K562 (cell line): ENCODE measurements at regions not wholly inside any gene's neighbourhood (a gene's known extent, or its start where the extent isn't known, plus 50 kb on each side); places are given as distances from the start of the nearest gene placed in this dataset.

Experiments used
- ATAC-seq: fragments of 200-7000 bp; cut with Tn5 transposase; 3 replicates; pipeline ENCODE4 v1.9.1; 2020; ENCODE audit warnings: moderate library complexity
- BruUV-seq: library from RNA; stranded (reverse); fragments of 400-500 nt; replicated peaks from 2 replicates; lab custom pipeline; 2021; lab: Mats Ljungman, UMichigan
- CTCF ChIA-PET: fragments of 300-600 bp; formaldehyde crosslinking; extraction: SDS; loops from one replicate; lab custom pipeline; 2021; ENCODE audit warnings: low intra/inter-chr PET ratio; lab: Yijun Ruan, JAX
- POLR2A ChIA-PET: fragments of 300-600, 350-650 bp; sonication (Branson Sonifier 250); formaldehyde crosslinking; extraction: SDS; loops from one replicate; lab custom pipeline; 2021; ENCODE audit warnings: antibody characterized with exemption, inconsistent platforms; lab: Yijun Ruan, JAX
- DNase-seq, 4 experiments: peaks; one replicate each; pipeline versions ENCODE4 v3.0.0 to v3.0.0-alpha.2; 2011 to 2018; ENCODE audit warnings: low spot score in 3 of 4, mixed read lengths in 3 of 4; ENCODE audit errors: extremely low read depth in 1 of 4
- FAIRE-seq: peaks from 2 replicates; lab custom pipeline; 2011; peaks lifted over from hg19 to GRCh38; lab: Jason Lieb, UNC
- H2AFZ ChIP-seq: 2 replicates; pipeline ENCODE4 v1.6.0; 2011; ENCODE audit warnings: low read depth, low read length, control low read depth, inconsistent platforms
- H3K27ac ChIP-seq: fragments of 200-600 bp; 3 replicates; pipeline ENCODE4 v1.8.0; 2011; ENCODE audit warnings: low read depth, mild to moderate bottlenecking, control low read depth, inconsistent platforms, low read length, moderate library complexity, mixed read lengths; ENCODE audit errors: extremely low read depth
- H3K27me3 ChIP-seq, 2 experiments: fragments of 300-600 bp in 1 of 2; 2 replicates in 1 of 2; 3 replicates in 1 of 2; pipeline versions ENCODE4 v1.6.0 to v1.8.0; 2011; ENCODE audit warnings: inconsistent platforms in 2 of 2, low read length in 2 of 2, mild to moderate bottlenecking in 1 of 2, mixed read lengths in 1 of 2, moderate library complexity in 1 of 2; ENCODE audit not compliant: control insufficient read depth in 2 of 2, insufficient read depth in 2 of 2
- H3K36me3 ChIP-seq: fragments of 300-600 bp; 3 replicates; pipeline ENCODE4 v1.8.0; 2011; ENCODE audit warnings: mild to moderate bottlenecking, low read length, inconsistent platforms; ENCODE audit not compliant: control insufficient read depth, insufficient read depth
- H3K4me1 ChIP-seq, 2 experiments: fragments of 200-600 bp in 1 of 2; replicated peaks in 1 of 2; 2 replicates in 1 of 2; 3 replicates in 1 of 2; pipeline versions ENCODE4 v1.5.1 to v1.8.0; 2011; ENCODE audit warnings: inconsistent platforms in 2 of 2, low read length in 2 of 2, mild to moderate bottlenecking in 1 of 2, mixed read lengths in 1 of 2, moderate library complexity in 1 of 2; ENCODE audit not compliant: control insufficient read depth in 2 of 2, insufficient read depth in 2 of 2
- H3K4me2 ChIP-seq: 2 replicates; pipeline ENCODE4 v1.6.1; 2011; ENCODE audit warnings: low read length, control low read depth, inconsistent platforms, mixed read lengths; ENCODE audit not compliant: insufficient read depth
- H3K4me3 ChIP-seq: fragments of 200-600 bp; sonication (generic), shearing (Covaris generic); 2 replicates; pipeline ENCODE4 v1.5.1; 2016; ENCODE audit warnings: control low read depth, inconsistent platforms
- H3K79me2 ChIP-seq: fragments of 200-600 bp; 3 replicates; pipeline ENCODE4 v1.8.0; 2011; ENCODE audit warnings: low read length, inconsistent platforms; ENCODE audit not compliant: control insufficient read depth, insufficient read depth
- H3K9ac ChIP-seq, 2 experiments: 2 replicates each; pipeline versions ENCODE4 v1.6.0 to v1.6.1; 2011; ENCODE audit warnings: low read depth in 2 of 2, low read length in 2 of 2, control low read depth in 1 of 2, inconsistent platforms in 1 of 2, mild to moderate bottlenecking in 1 of 2, mixed read lengths in 1 of 2; ENCODE audit not compliant: insufficient read depth in 1 of 2
- H3K9me1 ChIP-seq: one replicate; pipeline ENCODE4 v1.6.0; 2011; ENCODE audit warnings: inconsistent platforms, mild to moderate bottlenecking, low read length, moderate library complexity; ENCODE audit not compliant: control insufficient read depth, insufficient read depth
- H3K9me3 ChIP-seq: replicated peaks from 2 replicates; pipeline ENCODE4 v1.5.1; 2011; ENCODE audit warnings: low read depth, low read length, inconsistent platforms; ENCODE audit not compliant: control insufficient read depth, insufficient read depth
- H4K20me1 ChIP-seq: replicated peaks from 2 replicates; pipeline ENCODE4 v1.6.1; 2011; ENCODE audit warnings: low read length, inconsistent platforms, mixed read lengths; ENCODE audit not compliant: control insufficient read depth, insufficient read depth
- RFX1 ChIP-seq: fragments of 450-650 bp; IDR thresholded peaks from 2 replicates; pipeline ENCODE4 v1.6.1; 2016; ENCODE audit warnings: mild to moderate bottlenecking, moderate library complexity
- SMARCE1 ChIP-seq: fragments of 450-650 bp; IDR thresholded peaks from 2 replicates; pipeline ENCODE4 v1.7.1; 2016; ENCODE audit warnings: mild to moderate bottlenecking
- TSC22D4 ChIP-seq: fragments of 450-650 bp; IDR thresholded peaks from 2 replicates; pipeline ENCODE4 v1.6.1; 2016; ENCODE audit warnings: missing genetic modification characterization, missing biosample characterization, control low read depth
- ZNF174 ChIP-seq: fragments of 250-450 bp; sonication (Bioruptor Pico); IDR thresholded peaks from 2 replicates; pipeline ENCODE4 v1.4.0; 2020; ENCODE audit warnings: mild to moderate bottlenecking
- ZNF224 ChIP-seq: sonication (generic); formaldehyde crosslinking; IDR thresholded peaks from 2 replicates; pipeline ENCODE4 v1.8.0; 2022; ENCODE audit warnings: mild to moderate bottlenecking, missing genetic modification reagents
- ZNF436 ChIP-seq: fragments of 250-450, 450-650 bp; sonication (Bioruptor Pico); formaldehyde crosslinking; IDR thresholded peaks from 2 replicates; pipeline ENCODE4 v1.7.0; 2020; ENCODE audit warnings: mild to moderate bottlenecking
- WGBS: fragments of 100-300 bp; shearing (Covaris generic); methylation state at CpG from one replicate; pipeline ENCODE4 v1.1.6; 2016; ENCODE audit warnings: low coverage, mixed read lengths; ENCODE audit not compliant: insufficient coverage; ENCODE audit errors: missing lambda C conversion rate; 5-methylcytosine and 5-hydroxymethylcytosine counted together
- in situ Hi-C: fragments of 300-500 bp; cut with MboI; formaldehyde crosslinking; loops from 4 replicates; pipeline ENCODE4 v1.15.0; 2018; ENCODE audit warnings: inconsistent platforms, mixed read lengths
- intact Hi-C: fragments of 100-400 bp; cut with micrococcal nuclease; formaldehyde crosslinking; loops from 2 replicates; pipeline ENCODE4 v1.14.2; 2022
- TF ChIP-seq, protein P1 (sequence below): fragments of 450-650 bp; conservative IDR thresholded peaks from 2 replicates; pipeline ENCODE4 v1.6.1; 2016; ENCODE audit warnings: missing genetic modification characterization, low read depth, mild to moderate bottlenecking, control low read depth, missing compliant biosample characterization
- TF ChIP-seq, protein P2 (sequence below): sonication (generic); formaldehyde crosslinking; IDR thresholded peaks from 2 replicates; pipeline ENCODE4 v1.8.0; 2022; ENCODE audit warnings: mild to moderate bottlenecking, missing genetic modification reagents
- TF ChIP-seq, protein P3 (sequence below): sonication (generic); formaldehyde crosslinking; IDR thresholded peaks from 2 replicates; pipeline ENCODE4 v1.4.0; 2020; ENCODE audit warnings: mild to moderate bottlenecking, missing genetic modification reagents
- TF ChIP-seq, protein P4 (sequence below): fragments of 450-650 bp; formaldehyde crosslinking; IDR thresholded peaks from 2 replicates; pipeline ENCODE4 v1.4.0; 2020; ENCODE audit warnings: mild to moderate bottlenecking, moderate library complexity

DNA sequence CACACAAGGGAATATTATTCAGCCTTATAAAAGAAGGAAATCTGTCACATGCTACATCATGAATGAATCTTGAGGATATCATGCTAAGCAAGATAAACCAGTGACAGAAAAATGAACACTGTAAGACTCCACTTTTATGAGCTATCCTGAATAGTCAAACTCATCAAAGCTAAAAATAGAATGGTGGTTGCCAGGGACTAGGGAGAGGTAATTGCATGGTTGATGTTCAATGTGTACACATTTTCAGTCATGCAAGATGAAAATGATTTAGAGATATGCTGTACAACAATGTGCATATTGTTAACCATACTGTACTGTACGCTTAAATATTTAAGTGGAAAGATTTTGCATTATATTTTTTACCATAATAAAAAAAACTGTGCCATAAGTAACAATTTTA lies 1349.1 kb downstream of the XPNPEP1 start:
- H3K9ac ChIP-seq = no peak overlapping the region
- H3K9me3 ChIP-seq = no peaks in the 10 kb centered on the region
- no peaks in the 10 kb centered on the region for H3K36me3 ChIP-seq
- ATAC-seq (no peak), FAIRE-seq (no peak), DNase-seq (no peak)
- WGBS = 0% methylated on average over 1 of the region's 1 CpG
- H3K27ac ChIP-seq = no peak overlapping the region
- POLR2A ChIA-PET = no interaction called here
- in situ Hi-C loops (no loop called here), intact Hi-C loops (no loop called here)
- no peak overlapping the region for H2AFZ ChIP-seq
- no peak overlapping the region for H3K4me2 ChIP-seq
- H3K27me3 ChIP-seq = no peaks in the 10 kb centered on the region
- CTCF ChIA-PET = no interaction called here
- BruUV-seq = no TSS peak
- no peak overlapping the region for H3K4me3 ChIP-seq
- no peaks in the 10 kb centered on the region for H3K79me2 ChIP-seq
- no peak for TF ChIP-seq SMARCE1
- TF ChIP-seq, protein P1, sequence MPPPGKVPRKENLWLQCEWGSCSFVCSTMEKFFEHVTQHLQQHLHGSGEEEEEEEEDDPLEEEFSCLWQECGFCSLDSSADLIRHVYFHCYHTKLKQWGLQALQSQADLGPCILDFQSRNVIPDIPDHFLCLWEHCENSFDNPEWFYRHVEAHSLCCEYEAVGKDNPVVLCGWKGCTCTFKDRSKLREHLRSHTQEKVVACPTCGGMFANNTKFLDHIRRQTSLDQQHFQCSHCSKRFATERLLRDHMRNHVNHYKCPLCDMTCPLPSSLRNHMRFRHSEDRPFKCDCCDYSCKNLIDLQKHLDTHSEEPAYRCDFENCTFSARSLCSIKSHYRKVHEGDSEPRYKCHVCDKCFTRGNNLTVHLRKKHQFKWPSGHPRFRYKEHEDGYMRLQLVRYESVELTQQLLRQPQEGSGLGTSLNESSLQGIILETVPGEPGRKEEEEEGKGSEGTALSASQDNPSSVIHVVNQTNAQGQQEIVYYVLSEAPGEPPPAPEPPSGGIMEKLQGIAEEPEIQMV (tag) = no peak
- TF ChIP-seq ZNF174 (CRISPR knock-in tag) = no peak
- TF ChIP-seq ZNF224 = no peak
- TF ChIP-seq TSC22D4 (tag) = no peak
- no peak for TF ChIP-seq ZNF436 (CRISPR knock-in tag)
- TF ChIP-seq RFX1 = no peak
- TF ChIP-seq, protein P2, sequence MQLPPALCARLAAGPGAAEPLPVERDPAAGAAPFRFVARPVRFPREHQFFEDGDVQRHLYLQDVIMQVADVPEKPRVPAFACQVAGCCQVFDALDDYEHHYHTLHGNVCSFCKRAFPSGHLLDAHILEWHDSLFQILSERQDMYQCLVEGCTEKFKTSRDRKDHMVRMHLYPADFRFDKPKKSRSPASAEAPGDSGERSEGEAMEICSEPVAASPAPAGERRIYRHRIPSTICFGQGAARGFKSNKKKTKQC (CRISPR knock-in tag) = no peak
- TF ChIP-seq, protein P3, sequence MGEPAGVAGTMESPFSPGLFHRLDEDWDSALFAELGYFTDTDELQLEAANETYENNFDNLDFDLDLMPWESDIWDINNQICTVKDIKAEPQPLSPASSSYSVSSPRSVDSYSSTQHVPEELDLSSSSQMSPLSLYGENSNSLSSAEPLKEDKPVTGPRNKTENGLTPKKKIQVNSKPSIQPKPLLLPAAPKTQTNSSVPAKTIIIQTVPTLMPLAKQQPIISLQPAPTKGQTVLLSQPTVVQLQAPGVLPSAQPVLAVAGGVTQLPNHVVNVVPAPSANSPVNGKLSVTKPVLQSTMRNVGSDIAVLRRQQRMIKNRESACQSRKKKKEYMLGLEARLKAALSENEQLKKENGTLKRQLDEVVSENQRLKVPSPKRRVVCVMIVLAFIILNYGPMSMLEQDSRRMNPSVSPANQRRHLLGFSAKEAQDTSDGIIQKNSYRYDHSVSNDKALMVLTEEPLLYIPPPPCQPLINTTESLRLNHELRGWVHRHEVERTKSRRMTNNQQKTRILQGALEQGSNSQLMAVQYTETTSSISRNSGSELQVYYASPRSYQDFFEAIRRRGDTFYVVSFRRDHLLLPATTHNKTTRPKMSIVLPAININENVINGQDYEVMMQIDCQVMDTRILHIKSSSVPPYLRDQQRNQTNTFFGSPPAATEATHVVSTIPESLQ (CRISPR knock-in tag) = no peak
- TF ChIP-seq, protein P4, sequence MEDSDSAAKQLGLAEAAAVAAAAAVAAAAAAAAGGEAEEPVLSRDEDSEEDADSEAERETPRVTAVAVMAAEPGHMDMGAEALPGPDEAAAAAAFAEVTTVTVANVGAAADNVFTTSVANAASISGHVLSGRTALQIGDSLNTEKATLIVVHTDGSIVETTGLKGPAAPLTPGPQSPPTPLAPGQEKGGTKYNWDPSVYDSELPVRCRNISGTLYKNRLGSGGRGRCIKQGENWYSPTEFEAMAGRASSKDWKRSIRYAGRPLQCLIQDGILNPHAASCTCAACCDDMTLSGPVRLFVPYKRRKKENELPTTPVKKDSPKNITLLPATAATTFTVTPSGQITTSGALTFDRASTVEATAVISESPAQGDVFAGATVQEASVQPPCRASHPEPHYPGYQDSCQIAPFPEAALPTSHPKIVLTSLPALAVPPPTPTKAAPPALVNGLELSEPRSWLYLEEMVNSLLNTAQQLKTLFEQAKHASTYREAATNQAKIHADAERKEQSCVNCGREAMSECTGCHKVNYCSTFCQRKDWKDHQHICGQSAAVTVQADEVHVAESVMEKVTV (CRISPR knock-in tag) = no peak
- no peaks in the 10 kb centered on the region for H4K20me1 ChIP-seq
- no peaks in the 10 kb centered on the region for H3K9me1 ChIP-seq
- H3K4me1 ChIP-seq = no peaks in the 10 kb centered on the region
